Transverse colon (tissue), 4 donors: ENCODE measurements at regions not wholly inside any gene's neighbourhood (a gene's known extent, or its start where the extent isn't known, plus 50 kb on each side); places are given as distances from the start of the nearest gene placed in this dataset.

Source experiments
- EP300 ChIP-seq: sonication (generic); formaldehyde crosslinking; IDR thresholded peaks from one replicate; pipeline ENCODE4 v1.6.1; 2017; ENCODE audit warnings: antibody characterized with exemption, low read depth
- POLR2AphosphoS5 ChIP-seq, 3 donors: sonication (generic); formaldehyde crosslinking; IDR thresholded peaks; one replicate each; pipeline ENCODE4 v1.6.1; 2016; ENCODE audit warnings: antibody characterized with exemption in 3 of 3
- TF ChIP-seq, protein P1 (sequence below), 5 experiments: fragments of 200-600 bp in 3 of 5; fragments of 450-650 bp in 2 of 5; sonication (generic) in 3 of 5; IDR thresholded peaks; 1 replicate in 2 of 5; 2 replicates in 3 of 5; pipeline ENCODE4 v1.5.1; 2016 to 2017; ENCODE audit warnings: antibody characterized with exemption in 5 of 5, inconsistent platforms in 3 of 5, mild to moderate bottlenecking in 2 of 5, moderate library complexity in 1 of 5

DNA sequence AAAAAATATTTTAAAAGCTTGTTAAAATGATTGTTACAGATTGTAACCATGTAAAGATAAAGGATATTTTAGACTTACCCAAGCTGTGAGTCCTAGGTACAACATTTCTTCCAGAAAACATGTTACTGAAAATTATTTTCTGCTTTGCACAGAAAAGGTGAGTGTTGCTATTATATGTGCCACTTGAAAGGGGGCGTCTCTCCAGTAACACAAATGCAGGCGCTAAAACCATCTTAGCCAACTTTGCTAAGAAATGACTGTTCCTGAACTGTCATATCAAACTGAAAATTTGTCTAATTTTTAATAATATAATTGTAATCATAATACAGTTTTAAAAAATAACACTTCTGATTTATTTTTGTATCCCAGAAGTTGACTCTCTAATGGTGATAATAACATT lies 75.6 kb upstream of the KRAS start:
- TF ChIP-seq, protein P1, sequence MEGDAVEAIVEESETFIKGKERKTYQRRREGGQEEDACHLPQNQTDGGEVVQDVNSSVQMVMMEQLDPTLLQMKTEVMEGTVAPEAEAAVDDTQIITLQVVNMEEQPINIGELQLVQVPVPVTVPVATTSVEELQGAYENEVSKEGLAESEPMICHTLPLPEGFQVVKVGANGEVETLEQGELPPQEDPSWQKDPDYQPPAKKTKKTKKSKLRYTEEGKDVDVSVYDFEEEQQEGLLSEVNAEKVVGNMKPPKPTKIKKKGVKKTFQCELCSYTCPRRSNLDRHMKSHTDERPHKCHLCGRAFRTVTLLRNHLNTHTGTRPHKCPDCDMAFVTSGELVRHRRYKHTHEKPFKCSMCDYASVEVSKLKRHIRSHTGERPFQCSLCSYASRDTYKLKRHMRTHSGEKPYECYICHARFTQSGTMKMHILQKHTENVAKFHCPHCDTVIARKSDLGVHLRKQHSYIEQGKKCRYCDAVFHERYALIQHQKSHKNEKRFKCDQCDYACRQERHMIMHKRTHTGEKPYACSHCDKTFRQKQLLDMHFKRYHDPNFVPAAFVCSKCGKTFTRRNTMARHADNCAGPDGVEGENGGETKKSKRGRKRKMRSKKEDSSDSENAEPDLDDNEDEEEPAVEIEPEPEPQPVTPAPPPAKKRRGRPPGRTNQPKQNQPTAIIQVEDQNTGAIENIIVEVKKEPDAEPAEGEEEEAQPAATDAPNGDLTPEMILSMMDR (IDR thresholded peaks at IDR 0.05) = no peak
- no peak for TF ChIP-seq EP300
- no peak for TF ChIP-seq POLR2AphosphoS5 (IDR thresholded peaks at IDR 0.05)
